ENCODE measurements at regions not wholly inside any gene's neighbourhood (a gene's known extent, or its start where the extent isn't known, plus 50 kb on each side); places are given as distances from the start of the nearest gene placed in this dataset.

DNA sequence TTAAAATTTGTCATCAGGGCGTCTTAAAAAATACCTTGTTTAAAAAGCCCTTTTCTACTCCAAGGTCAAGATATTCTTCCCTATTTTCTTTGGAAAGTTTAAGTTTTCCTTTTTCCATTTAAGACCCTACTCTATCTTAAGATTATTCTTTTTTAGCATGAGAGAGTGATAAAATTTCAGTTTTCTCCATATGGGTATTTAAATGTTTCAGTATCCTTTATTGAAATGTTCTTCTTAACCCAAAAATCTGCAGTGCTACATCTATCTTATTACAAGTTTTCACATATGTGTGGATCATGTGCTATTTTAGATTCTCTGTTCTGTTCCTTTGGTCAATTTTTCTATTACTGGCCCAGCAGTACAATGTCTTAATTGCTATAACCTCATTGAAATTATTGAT lies 202.2 kb downstream of the TTC6 start:
- Histone ChIP-seq H3K27me3 (ENCODE audit: low read depth) (no peaks in the 10 kb centered on the region), H3K4me3 (no peak overlapping the region), H3K27ac (no peak overlapping the region), H3K9me3 (no peaks in the 10 kb centered on the region), H3K4me1 (no peaks in the 10 kb centered on the region), H3K36me3 (no peaks in the 10 kb centered on the region)
- no peak for ATAC-seq
- TF ChIP-seq, protein P1, sequence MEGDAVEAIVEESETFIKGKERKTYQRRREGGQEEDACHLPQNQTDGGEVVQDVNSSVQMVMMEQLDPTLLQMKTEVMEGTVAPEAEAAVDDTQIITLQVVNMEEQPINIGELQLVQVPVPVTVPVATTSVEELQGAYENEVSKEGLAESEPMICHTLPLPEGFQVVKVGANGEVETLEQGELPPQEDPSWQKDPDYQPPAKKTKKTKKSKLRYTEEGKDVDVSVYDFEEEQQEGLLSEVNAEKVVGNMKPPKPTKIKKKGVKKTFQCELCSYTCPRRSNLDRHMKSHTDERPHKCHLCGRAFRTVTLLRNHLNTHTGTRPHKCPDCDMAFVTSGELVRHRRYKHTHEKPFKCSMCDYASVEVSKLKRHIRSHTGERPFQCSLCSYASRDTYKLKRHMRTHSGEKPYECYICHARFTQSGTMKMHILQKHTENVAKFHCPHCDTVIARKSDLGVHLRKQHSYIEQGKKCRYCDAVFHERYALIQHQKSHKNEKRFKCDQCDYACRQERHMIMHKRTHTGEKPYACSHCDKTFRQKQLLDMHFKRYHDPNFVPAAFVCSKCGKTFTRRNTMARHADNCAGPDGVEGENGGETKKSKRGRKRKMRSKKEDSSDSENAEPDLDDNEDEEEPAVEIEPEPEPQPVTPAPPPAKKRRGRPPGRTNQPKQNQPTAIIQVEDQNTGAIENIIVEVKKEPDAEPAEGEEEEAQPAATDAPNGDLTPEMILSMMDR (IDR thresholded peaks at IDR 0.05), result no peak
- intact Hi-C loops (cut with DNase I), result no loop called here
- DNase-seq, result no peak

DNA sequence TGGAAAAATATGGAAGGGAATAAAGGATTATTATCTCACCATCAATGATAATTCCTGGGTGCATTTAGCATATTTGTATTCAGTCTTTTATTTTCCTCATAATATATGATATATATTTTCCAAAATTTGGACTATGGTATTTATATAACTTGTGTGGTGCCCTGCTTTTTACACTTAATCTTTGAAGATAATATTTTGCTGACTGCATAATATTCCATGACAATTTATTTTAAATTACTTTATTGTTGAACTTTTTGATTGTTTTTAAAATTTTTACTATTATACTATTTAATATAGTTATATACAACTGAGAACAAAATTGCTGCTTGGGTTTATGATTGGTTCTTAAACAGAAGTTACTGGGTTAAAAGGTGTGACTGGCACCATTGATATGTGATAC lies 212.3 kb downstream of the TTC6 start:
- H3K4me3 ChIP-seq, result no peak overlapping the region
- H3K4me1 ChIP-seq, result no peaks in the 10 kb centered on the region
- H3K9me3 ChIP-seq, result no peaks in the 10 kb centered on the region
- H3K36me3 ChIP-seq, result no peaks in the 10 kb centered on the region
- intact Hi-C loops (cut with DNase I), result no loop called here
- no peak for DNase-seq
- H3K27me3 ChIP-seq (ENCODE audit: low read depth), result no peaks in the 10 kb centered on the region
- TF ChIP-seq, protein P1 (IDR thresholded peaks at IDR 0.05), result no peak
- no peak for ATAC-seq
- H3K27ac ChIP-seq, result no peak overlapping the region

DNA sequence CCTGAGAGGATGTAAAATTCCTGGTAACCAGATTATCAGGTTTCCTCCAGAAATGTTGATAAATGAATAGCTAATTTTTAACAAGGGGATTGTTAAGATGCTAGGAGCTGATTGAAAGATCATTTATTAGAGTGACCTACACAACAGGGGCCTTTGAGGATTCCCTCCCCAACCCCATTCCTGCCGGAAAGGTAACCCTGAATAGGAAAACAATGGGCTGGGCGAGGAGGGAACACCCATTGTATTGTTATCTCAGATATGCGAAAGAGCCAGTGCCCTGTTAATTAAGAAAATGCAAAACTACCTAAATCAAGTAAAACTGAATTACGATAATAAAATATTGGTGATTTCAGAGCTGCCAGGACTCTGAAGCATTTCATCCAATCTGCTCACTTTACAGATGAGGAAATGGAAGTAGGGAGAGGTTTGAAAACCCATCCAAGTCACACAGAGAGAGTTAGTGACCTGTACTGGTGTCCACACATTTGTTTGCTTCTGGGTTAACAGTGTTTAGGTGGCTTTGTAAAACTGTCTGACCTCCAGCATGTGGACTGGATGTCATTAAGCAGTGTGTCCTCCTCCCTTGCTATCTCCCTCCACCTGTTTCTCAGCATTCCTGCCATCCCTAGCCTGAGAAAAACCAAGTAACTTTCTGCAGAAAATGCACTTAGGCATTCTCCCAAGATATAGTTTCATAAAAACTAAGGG lies 214.8 kb downstream of the TTC6 start:
- DNase-seq (no peak), ATAC-seq (no peak)
- TF ChIP-seq, protein P1 (IDR thresholded peaks at IDR 0.05), result no peak

DNA sequence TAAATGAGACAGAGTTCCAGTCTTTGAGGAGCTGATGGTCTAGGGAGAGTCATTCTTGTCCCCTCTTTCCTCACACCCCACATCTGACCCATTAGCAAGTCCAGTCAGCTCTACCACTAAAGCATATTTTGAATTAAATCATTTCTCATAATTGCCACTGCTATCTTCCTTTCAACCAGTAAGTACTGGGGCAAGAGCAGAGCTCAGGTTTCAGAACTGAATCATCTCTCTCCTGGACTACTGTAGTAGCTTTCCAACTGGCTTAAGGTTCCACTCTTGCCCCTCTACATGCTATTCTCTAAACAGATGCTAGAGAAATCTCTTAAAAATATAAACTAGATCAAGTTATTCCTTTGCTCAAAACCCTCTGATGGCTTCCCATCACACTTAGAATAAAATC lies 218.3 kb downstream of the TTC6 start:
- no peak for ATAC-seq

More for the DNA sequence above, 214.8 kb downstream of the TTC6 start:
- Histone ChIP-seq H3K27ac (no peak overlapping the region), H3K9me3 (no peaks in the 10 kb centered on the region), H3K4me1 (no peaks in the 10 kb centered on the region), H3K36me3 (no peaks in the 10 kb centered on the region), H3K27me3 (ENCODE audit: low read depth) (no peaks in the 10 kb centered on the region), H3K4me3 (no peak overlapping the region)
- intact Hi-C loops (cut with DNase I), result no loop called here

DNA sequence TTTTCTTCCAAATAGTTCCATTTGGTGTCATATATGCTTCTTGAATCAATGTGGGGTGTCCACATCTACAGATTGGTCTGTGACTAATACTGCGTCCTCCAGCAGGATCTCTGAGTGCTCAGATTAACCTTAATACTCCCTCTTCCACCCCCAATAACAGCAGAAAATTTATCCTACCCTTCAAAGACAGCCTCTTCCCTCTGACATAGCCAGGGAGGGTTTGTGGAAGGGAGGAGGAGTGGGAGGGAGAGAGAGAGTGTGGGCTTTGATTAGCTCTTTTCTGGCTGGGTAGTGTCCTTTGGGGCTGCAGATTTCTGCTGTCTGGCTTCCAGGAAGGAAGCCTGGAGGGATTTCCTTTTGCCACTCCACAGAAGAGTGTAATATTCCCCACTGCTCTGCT lies 220.7 kb downstream of the TTC6 start:
- ATAC-seq, result no peak
- TF ChIP-seq, protein P1 (IDR thresholded peaks at IDR 0.05), result no peak
- H3K4me1 ChIP-seq, result no peaks in the 10 kb centered on the region
- H3K27me3 ChIP-seq (ENCODE audit: low read depth), result no peaks in the 10 kb centered on the region
- intact Hi-C loops (cut with DNase I), result no loop called here
- H3K9me3 ChIP-seq, result no peaks in the 10 kb centered on the region
- no peak overlapping the region for H3K4me3 ChIP-seq
- DNase-seq, result no peak
- H3K27ac ChIP-seq, result no peak overlapping the region
- no peaks in the 10 kb centered on the region for H3K36me3 ChIP-seq

More for the DNA sequence above, 218.3 kb downstream of the TTC6 start:
- H3K9me3 ChIP-seq, result no peaks in the 10 kb centered on the region
- no peak overlapping the region for H3K4me3 ChIP-seq
- H3K36me3 ChIP-seq, result no peaks in the 10 kb centered on the region
- H3K27ac ChIP-seq, result no peak overlapping the region
- TF ChIP-seq, protein P1 (IDR thresholded peaks at IDR 0.05), result no peak
- no peaks in the 10 kb centered on the region for H3K4me1 ChIP-seq
- intact Hi-C loops (cut with DNase I), result no loop called here
- H3K27me3 ChIP-seq (ENCODE audit: low read depth), result no peaks in the 10 kb centered on the region
- DNase-seq, result no peak

Data from lower lobe of right lung (tissue), 2 donors.